ENCODE measurements at regions not wholly inside any gene's neighbourhood (a gene's known extent, or its start where the extent isn't known, plus 50 kb on each side); places are given as distances from the start of the nearest gene placed in this dataset.

GRCh38 chr18:39713961-39714360, 2148.4 kb upstream of the CELF4 start:
- POLR2A ChIA-PET = no interaction called here
- no peak for DNase-seq
- no peaks in the 10 kb centered on the region for H3K27me3 ChIP-seq (replicated peaks in 1 of 2; ENCODE audit: control insufficient read depth in 2 of 2, extremely low read depth in 1 of 2, insufficient read depth in 2 of 2, low read length in 1 of 2)
- no peak for ATAC-seq (replicated peaks in 1 of 4)
- Mint-ChIP-seq H3K27me3 (no peaks in the 10 kb centered on the region), H3K9me3 (peaks cover 6 to 21% (median 7%) of the 10 kb centered on the region in 3 donors), H3K4me3 (no peak overlapping the region), H3K4me1 (no peaks in the 10 kb centered on the region), H3K27ac (no peak overlapping the region), H3K36me3 (no peaks in the 10 kb centered on the region)
- no peaks in the 10 kb centered on the region for H3K36me3 ChIP-seq (ENCODE audit: control insufficient read depth in 2 of 2, extremely low read depth in 1 of 2, insufficient read depth in 1 of 2, low read length in 1 of 2)
- H3K4me3 ChIP-seq (ENCODE audit: control insufficient read depth in 1 of 2, extremely low read depth in 1 of 2, low read length in 1 of 2) = no peak overlapping the region
- H3K4me1 ChIP-seq (ENCODE audit: control insufficient read depth in 1 of 2, extremely low read depth in 1 of 2, insufficient read depth in 2 of 2, low read length in 2 of 2) = no peaks in the 10 kb centered on the region
- WGBS (ENCODE audit: insufficient coverage) = 100% methylated on average over 3 of the region's 3 CpGs
- CTCF ChIA-PET = no interaction called here
- no peak overlapping the region for H3K27ac ChIP-seq (ENCODE audit: low read length)
- no peaks in the 10 kb centered on the region for H3K9me3 ChIP-seq

- Histone ChIP-seq H3K4me1 (ENCODE audit: control insufficient read depth in 1 of 2, extremely low read depth in 1 of 2, insufficient read depth in 2 of 2, low read length in 2 of 2) (no peaks in the 10 kb centered on the region), H3K27ac (ENCODE audit: low read length) (no peak overlapping the region), H3K27me3 (replicated peaks in 1 of 2; ENCODE audit: control insufficient read depth in 2 of 2, extremely low read depth in 1 of 2, insufficient read depth in 2 of 2, low read length in 1 of 2) (no peaks in the 10 kb centered on the region), H3K9me3 (no peaks in the 10 kb centered on the region), H3K36me3 (ENCODE audit: control insufficient read depth in 2 of 2, extremely low read depth in 1 of 2, insufficient read depth in 1 of 2, low read length in 1 of 2) (no peaks in the 10 kb centered on the region), H3K4me3 (ENCODE audit: control insufficient read depth in 1 of 2, extremely low read depth in 1 of 2, low read length in 1 of 2) (no peak overlapping the region)
- no peak overlapping the region for H3K4me3 Mint-ChIP-seq
- H3K36me3 Mint-ChIP-seq = no peaks in the 10 kb centered on the region
- H3K4me1 Mint-ChIP-seq = no peaks in the 10 kb centered on the region
- DNase-seq (no peak), ATAC-seq (replicated peaks in 1 of 4) (no peak)
- H3K9me3 Mint-ChIP-seq = peaks cover 6 to 24% (median 7%) of the 10 kb centered on the region in 3 donors
- ChIA-PET CTCF (no interaction called here), POLR2A (no interaction called here)
- no peaks in the 10 kb centered on the region for H3K27me3 Mint-ChIP-seq
- no peak overlapping the region for H3K27ac Mint-ChIP-seq
Observed at GRCh38 chr18:39711701-39712100, 2146.1 kb upstream of the CELF4 start.

- ChIA-PET POLR2A (no interaction called here), CTCF (no interaction called here)
- Histone ChIP-seq H3K27ac (ENCODE audit: low read length) (no peak overlapping the region), H3K27me3 (replicated peaks in 1 of 2; ENCODE audit: control insufficient read depth in 2 of 2, extremely low read depth in 1 of 2, insufficient read depth in 2 of 2, low read length in 1 of 2) (no peaks in the 10 kb centered on the region), H3K36me3 (ENCODE audit: control insufficient read depth in 2 of 2, extremely low read depth in 1 of 2, insufficient read depth in 1 of 2, low read length in 1 of 2) (no peaks in the 10 kb centered on the region), H3K4me1 (ENCODE audit: control insufficient read depth in 1 of 2, extremely low read depth in 1 of 2, insufficient read depth in 2 of 2, low read length in 2 of 2) (no peaks in the 10 kb centered on the region), H3K4me3 (ENCODE audit: control insufficient read depth in 1 of 2, extremely low read depth in 1 of 2, low read length in 1 of 2) (no peak overlapping the region), H3K9me3 (no peaks in the 10 kb centered on the region)
- Mint-ChIP-seq H3K4me1 (no peaks in the 10 kb centered on the region), H3K27me3 (no peaks in the 10 kb centered on the region), H3K36me3 (no peaks in the 10 kb centered on the region), H3K4me3 (no peak overlapping the region), H3K9me3 (peaks cover 3 to 11% (median 9%) of the 10 kb centered on the region in 3 donors), H3K27ac (no peak overlapping the region)
- DNase-seq = no peak
- no CpG with 5 or more reads among the region's 3 CpGs for WGBS (ENCODE audit: insufficient coverage)
- ATAC-seq (replicated peaks in 1 of 4) = no peak
Observed at GRCh38 chr18:39705362-39705761, 2139.8 kb upstream of the CELF4 start.

GRCh38 chr18:39702888-39703287, 2137.3 kb upstream of the CELF4 start:
- no peak overlapping the region for H3K4me3 Mint-ChIP-seq
- no peaks in the 10 kb centered on the region for H3K4me1 ChIP-seq (ENCODE audit: control insufficient read depth in 1 of 2, extremely low read depth in 1 of 2, insufficient read depth in 2 of 2, low read length in 2 of 2)
- CTCF ChIA-PET = no interaction called here

GRCh38 chr18:39701839-39702238, 2136.2 kb upstream of the CELF4 start:
- ATAC-seq (replicated peaks in 1 of 4) = no peak
- ChIA-PET POLR2A (no interaction called here), CTCF (no interaction called here)
- H3K4me1 ChIP-seq (ENCODE audit: control insufficient read depth in 1 of 2, extremely low read depth in 1 of 2, insufficient read depth in 2 of 2, low read length in 2 of 2) = no peaks in the 10 kb centered on the region
- Mint-ChIP-seq H3K27me3 (no peaks in the 10 kb centered on the region), H3K4me3 (no peak overlapping the region), H3K36me3 (no peaks in the 10 kb centered on the region), H3K4me1 (no peaks in the 10 kb centered on the region), H3K9me3 (peaks cover 4 to 13% (median 11%) of the 10 kb centered on the region in 3 donors), H3K27ac (no peak overlapping the region)
- WGBS (ENCODE audit: insufficient coverage) = no CpG with 5 or more reads among the region's 2 CpGs
- H3K4me3 ChIP-seq (ENCODE audit: control insufficient read depth in 1 of 2, extremely low read depth in 1 of 2, low read length in 1 of 2) = no peak overlapping the region
- H3K27ac ChIP-seq (ENCODE audit: low read length) = no peak overlapping the region
- no peaks in the 10 kb centered on the region for H3K36me3 ChIP-seq (ENCODE audit: control insufficient read depth in 2 of 2, extremely low read depth in 1 of 2, insufficient read depth in 1 of 2, low read length in 1 of 2)
- DNase-seq = no peak
- no peaks in the 10 kb centered on the region for H3K27me3 ChIP-seq (replicated peaks in 1 of 2; ENCODE audit: control insufficient read depth in 2 of 2, extremely low read depth in 1 of 2, insufficient read depth in 2 of 2, low read length in 1 of 2)
- no peaks in the 10 kb centered on the region for H3K9me3 ChIP-seq

More at GRCh38 chr18:39702888-39703287, 2137.3 kb upstream of the CELF4 start:
- Histone ChIP-seq H3K36me3 (ENCODE audit: control insufficient read depth in 2 of 2, extremely low read depth in 1 of 2, insufficient read depth in 1 of 2, low read length in 1 of 2) (no peaks in the 10 kb centered on the region), H3K4me3 (ENCODE audit: control insufficient read depth in 1 of 2, extremely low read depth in 1 of 2, low read length in 1 of 2) (no peak overlapping the region), H3K27me3 (replicated peaks in 1 of 2; ENCODE audit: control insufficient read depth in 2 of 2, extremely low read depth in 1 of 2, insufficient read depth in 2 of 2, low read length in 1 of 2) (no peaks in the 10 kb centered on the region), H3K9me3 (no peaks in the 10 kb centered on the region), H3K27ac (ENCODE audit: low read length) (no peak overlapping the region)
- no peaks in the 10 kb centered on the region for H3K36me3 Mint-ChIP-seq
- no peak for ATAC-seq (replicated peaks in 1 of 4)
- DNase-seq = no peak
- H3K9me3 Mint-ChIP-seq = peaks cover 4 to 13% (median 8%) of the 10 kb centered on the region in 3 donors
- no peaks in the 10 kb centered on the region for H3K4me1 Mint-ChIP-seq
- POLR2A ChIA-PET = no interaction called here
- no CpG with 5 or more reads among the region's 3 CpGs for WGBS (ENCODE audit: insufficient coverage)
- H3K27me3 Mint-ChIP-seq = no peaks in the 10 kb centered on the region
- no peak overlapping the region for H3K27ac Mint-ChIP-seq

GRCh38 chr18:39701055-39701783, 2135.6 kb upstream of the CELF4 start:
- ATAC-seq (replicated peaks in 1 of 4) (no peak), DNase-seq (no peak)
- no peaks in the 10 kb centered on the region for H3K9me3 ChIP-seq
- no peak overlapping the region for H3K27ac ChIP-seq (ENCODE audit: low read length)
- H3K4me1 Mint-ChIP-seq = no peaks in the 10 kb centered on the region
- no CpG with 5 or more reads among the region's 4 CpGs for WGBS (ENCODE audit: insufficient coverage)
- no peaks in the 10 kb centered on the region for H3K4me1 ChIP-seq (ENCODE audit: control insufficient read depth in 1 of 2, extremely low read depth in 1 of 2, insufficient read depth in 2 of 2, low read length in 2 of 2)
- no peak overlapping the region for H3K27ac Mint-ChIP-seq
- no peak overlapping the region for H3K4me3 Mint-ChIP-seq
- ChIA-PET POLR2A (no interaction called here), CTCF (no interaction called here)
- no peak overlapping the region for H3K4me3 ChIP-seq (ENCODE audit: control insufficient read depth in 1 of 2, extremely low read depth in 1 of 2, low read length in 1 of 2)
- H3K9me3 Mint-ChIP-seq = peaks cover 4 to 13% (median 11%) of the 10 kb centered on the region in 3 donors
- no peaks in the 10 kb centered on the region for H3K36me3 ChIP-seq (ENCODE audit: control insufficient read depth in 2 of 2, extremely low read depth in 1 of 2, insufficient read depth in 1 of 2, low read length in 1 of 2)
- no peaks in the 10 kb centered on the region for H3K27me3 Mint-ChIP-seq
- no peaks in the 10 kb centered on the region for H3K36me3 Mint-ChIP-seq
- no peaks in the 10 kb centered on the region for H3K27me3 ChIP-seq (replicated peaks in 1 of 2; ENCODE audit: control insufficient read depth in 2 of 2, extremely low read depth in 1 of 2, insufficient read depth in 2 of 2, low read length in 1 of 2)

All from T-cell (primary cell).